ENCODE measurements at regions not wholly inside any gene's neighbourhood (a gene's known extent, or its start where the extent isn't known, plus 50 kb on each side); places are given as distances from the start of the nearest gene placed in this dataset.

- TF ChIP-seq ZNF462 (CRISPR knock-in tag; IDR thresholded peaks at IDR 0.05): no peak
- no peak for TF ChIP-seq JUNB (IDR thresholded peaks at IDR 0.05; ENCODE audit: unreplicated experiment)
- TF ChIP-seq CREB1 (CRISPR knock-in tag; IDR thresholded peaks at IDR 0.05; ENCODE audit: low read depth): no peak
- no peak for TF ChIP-seq EZH2 (IDR thresholded peaks at IDR 0.05; ENCODE audit: low read depth, unreplicated experiment)
- no peak for TF ChIP-seq ZNF331 (CRISPR knock-in tag; IDR thresholded peaks at IDR 0.05; ENCODE audit: low read depth)
- no peak for TF ChIP-seq STAT1 (IDR thresholded peaks at IDR 0.05; ENCODE audit: unreplicated experiment)
Observed at GRCh38 chr4:42248972-42249371, 96.5 kb upstream of the BEND4 start (continued).

- H3K9me2 ChIP-seq (ENCODE audit: insufficient read depth): no peaks in the 10 kb centered on the region
- no peak overlapping the region for H3K4me3 ChIP-seq
- Mint-ChIP-seq H3K27me3 (ENCODE audit: insufficient read depth, low read depth, poor library complexity) (no peaks in the 10 kb centered on the region), H3K4me1 (no peaks in the 10 kb centered on the region), H3K4me3 (no peak overlapping the region), H3K27ac (no peak overlapping the region), H3K36me3 (ENCODE audit: low read depth) (no peaks in the 10 kb centered on the region), H3K9me3 (no peaks in the 10 kb centered on the region)
- no peak overlapping the region for H3K27ac ChIP-seq (ENCODE audit: low read depth)
- H2AFZ ChIP-seq: no peak overlapping the region
- ATAC-seq (no peak), DNase-seq (ENCODE audit: low spot score) (no peak)
- H3K4me2 ChIP-seq: no peak overlapping the region
- H3K4me1 ChIP-seq (ENCODE audit: insufficient read depth): no peaks in the 10 kb centered on the region
- no peaks in the 10 kb centered on the region for H3F3A ChIP-seq (replicated peaks; ENCODE audit: low read depth)
- H3K79me2 ChIP-seq (replicated peaks; ENCODE audit: insufficient read depth): no peaks in the 10 kb centered on the region
- H3K27me3 ChIP-seq (ENCODE audit: insufficient read depth): no peaks in the 10 kb centered on the region
- no peaks in the 10 kb centered on the region for H3K36me3 ChIP-seq (ENCODE audit: insufficient read depth)
- no peaks in the 10 kb centered on the region for H4K20me1 ChIP-seq (replicated peaks; ENCODE audit: insufficient read depth)
- TF ChIP-seq JUNB (IDR thresholded peaks at IDR 0.05; ENCODE audit: unreplicated experiment) (no peak), ZNF462 (CRISPR knock-in tag; IDR thresholded peaks at IDR 0.05) (no peak)
Observed at GRCh38 chr4:42252315-42252714, 99.9 kb upstream of the BEND4 start.

All from GM23338 (cell line).